HG03108 (cell line): ENCODE measurements at regions not wholly inside any gene's neighbourhood (a gene's known extent, or its start where the extent isn't known, plus 50 kb on each side); places are given as distances from the start of the nearest gene placed in this dataset.
"Not testable (repeated sequence)": the region's sequence is repeated elsewhere in the genome, so short reads cannot be mapped to it uniquely, and the experiment has no call there.

Source experiments
- ATAC-seq: cut with Tn5 transposase; IDR thresholded peaks from one replicate; pipeline ENCODE4 v1.9.1; 2021; ENCODE audit warnings: moderate library complexity; ENCODE audit not compliant: unreplicated experiment

- not testable (repeated sequence) for ATAC-seq
Measured at GRCh38 chr5:90073026-90073570, 336.5 kb downstream of the CETN3 start.

DNA sequence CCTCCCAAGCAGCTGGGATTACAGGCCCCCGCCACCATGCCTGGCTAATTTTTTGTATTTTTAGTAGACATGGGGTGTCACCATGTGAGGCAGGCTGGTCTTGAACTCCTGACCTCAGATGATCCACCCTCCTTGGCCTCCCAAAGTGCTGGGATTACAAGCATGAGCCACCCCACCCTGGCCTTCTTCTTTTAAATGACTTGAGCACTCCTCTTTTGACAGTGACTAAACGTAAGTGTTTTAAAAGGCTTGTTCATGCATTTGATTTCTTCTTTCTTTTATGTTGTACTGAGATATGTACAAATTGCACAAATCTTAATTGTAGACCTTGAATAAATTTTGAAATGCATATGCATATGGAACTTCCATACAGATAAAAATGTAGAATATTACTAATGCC lies 337.9 kb downstream of the CETN3 start:
- ATAC-seq, result no peak

DNA sequence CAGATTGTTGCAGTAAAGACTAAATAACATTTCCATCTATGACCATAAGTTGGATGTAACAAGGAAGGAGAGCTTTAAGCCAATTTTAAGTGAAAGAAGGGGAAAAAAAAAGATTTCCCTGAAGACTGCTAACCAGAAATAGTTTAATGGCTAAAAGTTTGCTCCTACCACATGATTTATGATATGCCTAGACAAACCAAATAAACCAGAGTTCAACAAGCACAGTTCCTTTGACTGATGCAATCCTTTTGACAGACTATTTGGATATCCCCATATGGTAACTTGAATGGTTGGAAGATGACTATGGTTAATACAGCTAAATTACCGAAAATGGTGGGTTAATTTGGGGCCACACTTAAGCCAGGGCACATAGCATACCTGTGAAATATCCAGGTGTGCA lies 338.5 kb downstream of the CETN3 start:
- no peak for ATAC-seq

GRCh38 chr5:90066920-90067319 lies 342.6 kb downstream of the CETN3 start:
- ATAC-seq, result no peak

- no peak for ATAC-seq
Measured at GRCh38 chr5:90056911-90057705, 352.4 kb downstream of the CETN3 start.

DNA sequence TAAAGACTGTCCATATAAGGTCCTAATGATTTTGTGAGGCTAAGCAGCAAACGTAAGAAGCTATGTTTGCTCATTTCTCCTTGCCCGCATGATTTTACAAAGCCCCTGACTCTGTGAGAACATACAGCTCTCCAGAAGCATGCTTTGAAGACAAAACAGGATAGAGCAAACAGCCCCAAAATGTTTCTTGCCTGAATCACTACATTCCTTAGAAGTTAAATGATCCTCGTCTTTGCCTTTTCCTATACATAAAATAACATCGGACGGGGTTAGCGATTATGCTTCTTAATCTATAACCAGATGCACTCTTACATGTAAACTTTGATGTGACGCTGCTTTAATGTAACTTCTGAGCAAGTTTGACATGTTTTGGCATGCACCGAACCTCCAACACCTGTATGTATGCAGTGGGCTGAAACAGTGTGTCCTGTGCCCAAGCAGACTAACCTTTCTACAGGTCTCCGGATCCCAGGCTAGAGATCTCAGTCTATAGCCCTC lies 353.7 kb downstream of the CETN3 start:
- no peak for ATAC-seq

DNA sequence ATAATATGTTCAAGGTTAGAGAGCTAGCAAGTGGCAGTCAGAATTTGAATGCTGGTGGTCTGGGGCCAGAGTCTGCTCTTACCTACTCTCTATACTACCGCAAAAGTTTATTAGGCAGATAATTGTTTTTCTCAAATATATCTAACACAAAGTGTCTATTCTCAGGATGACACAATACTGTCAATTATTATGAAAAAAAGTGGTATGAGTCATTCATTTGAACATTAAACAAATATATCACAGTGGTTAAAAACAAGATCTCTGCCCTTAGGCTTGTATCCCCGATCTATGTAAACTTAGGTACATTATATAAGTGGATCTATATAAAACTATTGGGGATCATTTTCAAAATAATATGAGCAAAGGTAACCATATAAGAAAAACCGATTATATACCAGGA lies 354.9 kb downstream of the CETN3 start:
- ATAC-seq, result no peak

GRCh38 chr5:90051756-90052155 lies 357.8 kb downstream of the CETN3 start:
- ATAC-seq, result no peak

GRCh38 chr5:90050103-90050502 lies 359.5 kb downstream of the CETN3 start:
- ATAC-seq, result no peak

- no peak for ATAC-seq
Measured at GRCh38 chr5:90047113-90047512, 362.4 kb downstream of the CETN3 start.

- ATAC-seq, result not testable (repeated sequence)
Measured at GRCh38 chr5:90040082-90040481, 369.5 kb downstream of the CETN3 start.

DNA sequence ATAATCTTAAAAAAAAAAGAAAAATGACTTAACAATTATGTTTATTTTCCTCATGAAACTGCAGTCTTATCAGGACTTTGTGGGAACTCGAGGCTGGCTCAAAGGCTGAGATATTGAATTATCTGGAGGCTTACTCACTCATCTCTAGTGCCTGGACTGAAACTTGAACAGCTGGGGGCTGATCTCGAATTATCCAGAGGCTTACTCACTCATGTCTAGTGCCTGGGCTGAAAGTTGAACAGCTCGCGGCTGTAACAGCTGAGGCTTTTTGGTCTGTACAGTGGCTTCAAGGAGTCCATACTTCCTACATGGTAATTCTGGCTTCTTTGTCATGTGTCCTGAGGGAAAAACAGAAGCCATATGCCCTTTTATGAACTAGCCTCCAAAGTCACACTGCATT lies 371.9 kb downstream of the CETN3 start:
- ATAC-seq, result no peak

DNA sequence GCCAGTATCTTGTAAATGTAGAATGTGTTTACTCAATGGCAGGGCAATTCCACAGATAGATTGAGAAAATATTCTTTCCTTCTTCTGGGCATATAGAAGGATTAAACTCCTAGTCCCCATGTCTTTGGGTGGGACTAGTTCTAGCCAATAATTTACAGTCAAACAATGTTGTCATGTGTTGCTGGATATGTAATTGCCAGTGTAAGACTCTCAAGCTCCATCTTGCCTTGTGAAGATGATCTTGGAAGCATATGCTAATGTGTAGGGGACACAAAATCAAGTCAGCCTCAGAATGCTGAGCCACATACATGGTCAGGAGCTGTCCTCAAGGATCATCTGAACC lies 386.9 kb downstream of the CETN3 start:
- ATAC-seq, result no peak

DNA sequence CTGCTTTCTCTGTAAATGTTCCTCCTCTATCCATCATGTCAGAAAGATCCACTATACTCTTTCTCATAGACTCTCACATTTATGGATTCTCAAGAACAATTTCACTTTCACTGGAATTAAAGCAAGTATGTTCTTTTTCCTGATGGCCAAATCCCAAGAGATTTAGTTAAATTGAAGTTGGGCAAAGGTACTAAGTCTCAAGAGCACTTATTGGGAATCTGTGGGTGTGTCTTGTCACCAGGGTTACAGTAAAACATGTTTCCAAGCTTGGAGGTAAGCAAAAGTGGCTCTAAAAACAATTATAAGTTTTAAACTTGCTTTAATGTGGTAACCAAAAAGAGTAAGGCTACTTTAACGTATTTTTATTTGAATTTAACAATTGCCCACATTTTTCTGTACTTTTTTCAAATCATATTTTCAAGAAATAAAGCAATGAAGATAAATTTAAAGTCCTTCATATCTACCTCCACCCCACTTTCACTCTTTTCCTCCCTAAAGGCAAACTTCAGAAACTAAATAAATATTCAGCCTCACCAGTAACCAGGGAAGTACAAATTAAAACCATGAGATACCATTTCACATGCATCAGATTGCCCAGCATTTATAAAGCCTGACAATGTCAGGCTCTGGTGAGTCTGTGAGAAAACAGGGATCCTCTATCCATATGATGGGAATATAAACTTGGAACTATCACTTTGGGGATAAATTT lies 387.4 kb downstream of the CETN3 start:
- ATAC-seq, result no peak

- peak; percentile 97 for ATAC-seq
Measured at GRCh38 chr5:90020575-90021538, 388.7 kb downstream of the CETN3 start.

- ATAC-seq, result no peak
Measured at GRCh38 chr5:90017239-90017638, 392.3 kb downstream of the CETN3 start.

DNA sequence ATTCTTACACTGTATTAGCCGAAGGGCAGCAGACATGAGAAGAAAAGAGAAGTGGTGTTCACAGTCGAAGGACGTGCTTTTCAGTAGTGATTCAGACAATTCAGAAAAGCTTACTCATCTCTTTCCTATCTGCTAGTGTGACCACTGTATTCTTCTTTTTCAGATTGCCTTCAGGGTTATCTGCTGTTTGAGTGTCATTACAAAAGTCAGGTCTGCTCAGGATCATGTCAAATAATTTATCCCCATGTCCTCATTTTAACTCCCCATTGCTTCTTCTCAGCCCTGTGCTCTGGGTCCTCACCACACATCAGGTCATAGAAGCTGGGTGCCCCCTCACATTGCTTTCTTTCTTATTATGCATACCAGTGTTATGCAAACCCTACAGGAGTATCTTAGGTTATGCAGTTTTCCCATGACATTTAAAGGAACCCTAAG lies 394.0 kb downstream of the CETN3 start:
- ATAC-seq, result peak; percentile 80

DNA sequence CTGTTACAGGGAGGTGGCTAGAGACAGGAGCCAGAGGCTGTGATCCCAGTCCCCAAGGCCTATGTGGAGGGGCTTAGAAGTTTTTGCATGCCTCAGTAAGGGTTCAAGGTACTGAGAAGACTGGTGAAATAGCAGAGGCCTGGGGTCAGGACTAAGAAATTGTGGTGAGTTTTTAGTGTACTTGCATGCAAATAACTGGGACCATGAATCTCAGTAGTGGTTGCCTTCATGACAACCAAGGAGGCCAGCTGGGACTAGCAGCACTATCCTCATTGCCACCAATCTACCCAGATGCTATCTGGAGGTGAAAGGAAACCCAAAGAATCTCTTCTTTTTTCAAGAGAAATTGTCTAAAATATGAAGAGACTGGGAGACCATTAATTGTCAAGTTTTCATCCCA lies 395.1 kb downstream of the CETN3 start:
- ATAC-seq, result peak; percentile 82

DNA sequence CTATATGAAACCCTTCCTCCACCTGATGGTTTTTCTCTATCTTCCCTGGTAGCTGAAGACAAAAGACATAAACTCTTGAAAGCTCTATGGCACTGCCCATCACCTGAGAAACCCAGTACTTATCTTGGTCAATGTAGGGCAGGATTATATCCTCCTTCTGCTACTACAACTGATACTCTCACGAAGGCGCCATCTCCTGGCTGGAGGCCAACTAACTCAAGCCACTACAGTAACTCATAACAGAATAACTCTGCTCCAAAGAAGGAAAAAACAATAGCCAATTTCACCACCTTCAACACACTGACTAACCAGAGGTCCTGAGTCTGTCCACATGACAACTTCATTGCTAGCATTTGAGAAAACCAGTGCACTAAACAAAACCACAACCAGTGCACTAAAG lies 409.2 kb downstream of the CETN3 start:
- no peak for ATAC-seq

GRCh38 chr5:89998519-89999305 lies 410.8 kb downstream of the CETN3 start:
- ATAC-seq, result no peak
